Brain microvascular endothelial cell (primary cell): ENCODE measurements at regions not wholly inside any gene's neighbourhood (a gene's known extent, or its start where the extent isn't known, plus 50 kb on each side); places are given as distances from the start of the nearest gene placed in this dataset.
A peak's percentile ranks its signal among the peaks of the same experiment; 100 is the strongest.

Source experiments
- DNase-seq: peaks from one replicate; pipeline ENCODE4 v3.0.0-alpha.2; 2020
- H3K27ac ChIP-seq: fragments of 250-450 bp; sonication (Bioruptor Pico); 2 replicates; pipeline ENCODE4 v1.5.1; 2020; ENCODE audit warnings: mild to moderate bottlenecking, moderate library complexity
- H3K27me3 ChIP-seq: fragments of 250-450 bp; sonication (Bioruptor Pico); replicated peaks from 2 replicates; pipeline ENCODE4 v1.5.1; 2020; ENCODE audit warnings: mild to moderate bottlenecking
- H3K36me3 ChIP-seq: fragments of 250-450 bp; sonication (Bioruptor Pico); replicated peaks from 2 replicates; pipeline ENCODE4 v1.5.1; 2020; ENCODE audit warnings: mild to moderate bottlenecking
- H3K4me3 ChIP-seq: 2 replicates; pipeline ENCODE4 v1.5.1; 2011; ENCODE audit warnings: low read depth, mild to moderate bottlenecking, control low read depth, low read length, moderate library complexity
- in situ Hi-C: cut with HindIII; loops from 2 replicates; pipeline ENCODE4 v1.10.0; 2017; ENCODE audit warnings: low sequenced_read_pairs, low pct_ligation_motif_present
- TF ChIP-seq, protein P1 (sequence below): IDR thresholded peaks from 2 replicates; pipeline ENCODE4 v1.5.1; 2011; ENCODE audit warnings: low read depth, mild to moderate bottlenecking, moderate library complexity, low read length, control low read depth, inconsistent platforms; ENCODE audit errors: missing control alignments

DNA sequence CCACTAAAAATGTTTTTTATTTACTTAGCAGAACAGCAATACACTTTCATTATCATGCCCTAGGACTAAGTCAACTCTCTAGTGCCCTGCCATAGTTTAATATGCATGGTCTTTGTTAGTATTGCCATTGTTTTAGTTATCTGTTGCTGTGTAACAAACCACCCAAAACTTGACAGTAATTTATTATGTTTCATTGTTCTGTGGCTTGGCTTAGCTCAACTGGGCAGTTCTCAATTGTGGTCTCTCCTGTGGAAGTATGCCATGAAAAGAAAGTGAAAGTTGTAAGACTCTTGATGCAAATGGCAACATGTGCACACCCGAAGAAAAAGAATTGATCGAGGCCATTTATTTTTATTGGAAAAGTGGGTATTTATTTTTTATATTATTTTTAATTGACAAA is 206.3 kb upstream of the KCTD3 start:
- in situ Hi-C loops: no loop called here
- Histone ChIP-seq H3K27ac (no peak overlapping the region), H3K36me3 (no peaks in the 10 kb centered on the region), H3K27me3 (no peaks in the 10 kb centered on the region), H3K4me3 (no peak overlapping the region)
- TF ChIP-seq, protein P1, sequence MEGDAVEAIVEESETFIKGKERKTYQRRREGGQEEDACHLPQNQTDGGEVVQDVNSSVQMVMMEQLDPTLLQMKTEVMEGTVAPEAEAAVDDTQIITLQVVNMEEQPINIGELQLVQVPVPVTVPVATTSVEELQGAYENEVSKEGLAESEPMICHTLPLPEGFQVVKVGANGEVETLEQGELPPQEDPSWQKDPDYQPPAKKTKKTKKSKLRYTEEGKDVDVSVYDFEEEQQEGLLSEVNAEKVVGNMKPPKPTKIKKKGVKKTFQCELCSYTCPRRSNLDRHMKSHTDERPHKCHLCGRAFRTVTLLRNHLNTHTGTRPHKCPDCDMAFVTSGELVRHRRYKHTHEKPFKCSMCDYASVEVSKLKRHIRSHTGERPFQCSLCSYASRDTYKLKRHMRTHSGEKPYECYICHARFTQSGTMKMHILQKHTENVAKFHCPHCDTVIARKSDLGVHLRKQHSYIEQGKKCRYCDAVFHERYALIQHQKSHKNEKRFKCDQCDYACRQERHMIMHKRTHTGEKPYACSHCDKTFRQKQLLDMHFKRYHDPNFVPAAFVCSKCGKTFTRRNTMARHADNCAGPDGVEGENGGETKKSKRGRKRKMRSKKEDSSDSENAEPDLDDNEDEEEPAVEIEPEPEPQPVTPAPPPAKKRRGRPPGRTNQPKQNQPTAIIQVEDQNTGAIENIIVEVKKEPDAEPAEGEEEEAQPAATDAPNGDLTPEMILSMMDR: no peak
- no peak for DNase-seq

DNA sequence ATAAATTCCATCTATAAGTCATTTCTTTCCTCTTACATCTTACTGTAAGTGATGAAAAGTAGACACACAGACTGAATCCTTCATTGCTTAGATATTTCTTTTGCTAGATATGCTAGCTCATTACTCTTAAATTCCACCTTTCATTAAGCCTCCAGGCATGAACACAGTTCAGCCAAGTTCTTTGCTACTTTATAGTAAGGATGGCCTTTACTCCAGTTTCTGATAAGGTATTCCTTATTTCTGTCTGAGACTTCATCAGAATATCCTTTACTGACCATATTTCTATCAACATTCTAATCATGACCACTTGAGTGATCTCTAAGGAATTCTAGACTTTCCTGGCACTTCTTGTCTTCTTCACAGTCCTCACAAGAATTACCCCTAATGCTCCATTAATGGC is 191.7 kb upstream of the KCTD3 start:
- Histone ChIP-seq H3K4me3 (no peak overlapping the region), H3K27ac (no peak overlapping the region), H3K27me3 (no peaks in the 10 kb centered on the region), H3K36me3 (no peaks in the 10 kb centered on the region)
- in situ Hi-C loops: no loop called here
- no peak for DNase-seq
- TF ChIP-seq, protein P1: no peak

DNA sequence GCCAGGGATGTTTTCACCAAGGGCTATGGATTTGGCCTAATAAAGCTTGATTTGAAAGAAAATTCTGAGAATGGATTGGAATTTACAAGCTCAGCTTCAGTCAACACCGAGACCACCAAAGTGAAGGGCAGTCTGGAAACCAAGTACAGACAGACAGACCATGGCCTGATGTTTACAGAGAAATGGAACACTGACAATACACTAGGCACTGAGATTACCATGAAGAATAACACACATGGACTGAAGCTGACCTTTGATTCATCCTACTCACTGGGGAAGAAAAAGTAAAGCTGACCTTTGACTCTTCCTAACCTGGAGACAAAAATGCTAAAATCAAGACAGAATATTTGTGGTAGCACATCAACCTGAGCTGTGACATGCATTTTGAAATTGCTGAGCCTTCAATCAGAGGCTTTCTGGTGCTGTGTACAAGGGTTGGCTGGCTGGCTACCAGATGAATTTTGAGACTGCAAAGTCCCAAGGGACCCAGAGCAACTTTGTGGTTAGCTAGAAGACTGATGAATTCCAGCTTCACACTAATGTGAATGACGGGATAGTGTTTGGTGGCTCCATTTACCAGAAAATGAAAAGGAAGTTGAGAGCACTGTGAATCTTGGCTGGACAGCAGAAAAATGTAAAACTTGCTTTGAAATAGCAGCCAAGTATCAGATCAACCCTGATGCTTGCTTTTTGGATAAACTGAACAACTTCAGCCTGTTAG is 190.4 kb upstream of the KCTD3 start:
- Histone ChIP-seq H3K27ac (no peak overlapping the region), H3K36me3 (no peaks in the 10 kb centered on the region), H3K27me3 (no peaks in the 10 kb centered on the region), H3K4me3 (no peak overlapping the region)
- in situ Hi-C loops: no loop called here
- peak; percentile 0 for DNase-seq
- TF ChIP-seq, protein P1: no peak

DNA sequence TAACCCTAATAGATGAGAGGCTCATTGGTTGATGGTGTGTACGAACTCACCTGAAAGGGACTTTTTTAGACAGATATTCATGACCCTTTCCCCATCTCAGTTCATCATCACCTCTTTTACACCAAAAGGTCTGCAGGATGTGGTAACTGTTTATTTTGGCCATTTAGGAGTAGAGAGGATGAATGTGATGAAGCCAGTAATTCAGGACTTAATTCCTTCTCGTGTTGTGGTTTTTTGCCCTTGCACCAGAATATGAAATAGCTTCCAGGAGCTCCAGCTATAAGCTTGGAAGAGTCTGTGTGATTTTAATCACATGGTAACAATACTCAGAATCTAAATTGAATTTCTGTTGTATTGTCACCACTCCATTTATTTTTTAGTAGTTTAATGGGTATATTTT is 189.4 kb upstream of the KCTD3 start:
- Histone ChIP-seq H3K36me3 (no peaks in the 10 kb centered on the region), H3K27ac (no peak overlapping the region)
- in situ Hi-C loops: no loop called here

DNA sequence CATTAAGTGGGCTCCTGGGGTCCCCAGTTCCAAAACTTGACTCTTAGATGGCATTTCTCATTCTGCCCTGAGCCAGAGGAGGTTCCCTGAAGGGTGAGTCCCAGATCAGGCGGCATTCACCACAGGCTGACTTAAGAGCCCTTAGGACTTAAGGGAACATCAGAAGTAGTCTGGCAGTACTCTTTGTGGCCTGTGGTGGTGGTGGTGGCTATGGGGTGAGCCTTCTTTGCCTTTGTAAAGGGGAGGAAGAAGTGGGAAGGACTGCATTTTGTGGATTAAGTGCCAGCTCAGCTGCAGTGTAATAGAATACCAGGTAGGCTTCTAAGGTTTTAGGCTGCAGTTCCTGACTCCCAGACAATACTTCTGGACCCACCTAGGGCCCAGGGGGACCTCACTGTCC is 186.5 kb upstream of the KCTD3 start:
- no peak for DNase-seq
- in situ Hi-C loops: no loop called here

More for the DNA sequence above, 189.4 kb upstream of the KCTD3 start:
- DNase-seq: no peak
- no peaks in the 10 kb centered on the region for H3K27me3 ChIP-seq
- H3K4me3 ChIP-seq: no peak overlapping the region
- TF ChIP-seq, protein P1: no peak

More for the DNA sequence above, 186.5 kb upstream of the KCTD3 start:
- Histone ChIP-seq H3K27me3 (no peaks in the 10 kb centered on the region), H3K4me3 (no peak overlapping the region), H3K27ac (no peak overlapping the region), H3K36me3 (no peaks in the 10 kb centered on the region)
- TF ChIP-seq, protein P1: no peak
